Endothelial cell of umbilical vein (primary cell): ENCODE measurements at regions not wholly inside any gene's neighbourhood (a gene's known extent, or its start where the extent isn't known, plus 50 kb on each side); places are given as distances from the start of the nearest gene placed in this dataset.

Experiments
- BruUV-seq: library from RNA; stranded (reverse); fragments of 400-500 nt; replicated peaks from 2 replicates; lab custom pipeline; 2021; lab: Mats Ljungman, UMichigan
- CTCF ChIA-PET: fragments of 300-600, 350-600 bp; sonication (Branson Sonifier 250); formaldehyde crosslinking; loops from one replicate; lab custom pipeline; 2021; ENCODE audit warnings: antibody characterized with exemption, inconsistent platforms; lab: Charles Lee
- POLR2A ChIA-PET: fragments of 300-600, 350-600 bp; sonication (Branson Sonifier 250); formaldehyde crosslinking; loops from one replicate; lab custom pipeline; 2021; ENCODE audit warnings: antibody characterized with exemption, inconsistent platforms; lab: Charles Lee
- DNase-seq: peaks from one replicate; pipeline ENCODE4 v3.0.0-alpha.2; 2011; ENCODE audit warnings: low read depth, low spot score
- FAIRE-seq: peaks from 2 replicates; lab custom pipeline; 2011; peaks lifted over from hg19 to GRCh38; lab: Jason Lieb, UNC
- H2AFZ ChIP-seq: 2 replicates; pipeline ENCODE4 v1.6.0; 2012; ENCODE audit warnings: low read depth, low read length, control low read depth, inconsistent platforms
- H3K27ac ChIP-seq: 2 replicates; pipeline ENCODE4 v1.5.1; 2011; ENCODE audit warnings: low read depth, mild to moderate bottlenecking, control low read depth, low read length, moderate library complexity; ENCODE audit not compliant: insufficient read depth
- H3K27me3 ChIP-seq, 2 experiments: 2 replicates each; pipeline versions ENCODE4 v1.6.0 to v1.6.1; 2011; ENCODE audit warnings: low read length in 2 of 2, mixed read lengths in 1 of 2; ENCODE audit not compliant: control insufficient read depth in 2 of 2, insufficient read depth in 2 of 2
- H3K36me3 ChIP-seq, 2 experiments: 2 replicates in 1 of 2; 3 replicates in 1 of 2; pipeline ENCODE4 v1.5.1; 2011; ENCODE audit warnings: low read length in 2 of 2, mild to moderate bottlenecking in 1 of 2, moderate library complexity in 1 of 2; ENCODE audit not compliant: control insufficient read depth in 2 of 2, insufficient read depth in 2 of 2; ENCODE audit errors: extremely low read depth in 1 of 2
- H3K4me1 ChIP-seq: 3 replicates; pipeline ENCODE4 v1.5.1; 2011; ENCODE audit warnings: mild to moderate bottlenecking, low read length; ENCODE audit not compliant: control insufficient read depth, insufficient read depth; ENCODE audit errors: extremely low read depth
- H3K4me2 ChIP-seq: 2 replicates; pipeline ENCODE4 v1.6.1; 2011; ENCODE audit warnings: low read length, control low read depth, mixed read lengths; ENCODE audit not compliant: insufficient read depth
- H3K4me3 ChIP-seq, 3 experiments: fragments of 200-600 bp in 1 of 3; sonication (generic), shearing (Covaris generic) in 1 of 3; replicated peaks in 1 of 3; 2 replicates each; pipeline ENCODE4 v1.5.1; 2011 to 2016; ENCODE audit warnings: control low read depth in 3 of 3, low read length in 3 of 3, mild to moderate bottlenecking in 2 of 3, inconsistent platforms in 1 of 3, low read depth in 1 of 3, moderate library complexity in 1 of 3; ENCODE audit not compliant: insufficient read depth in 1 of 3
- H3K79me2 ChIP-seq: 2 replicates; pipeline ENCODE4 v1.6.0; 2012; ENCODE audit warnings: low read length, inconsistent platforms; ENCODE audit not compliant: control insufficient read depth, insufficient read depth
- H3K9ac ChIP-seq: replicated peaks from 2 replicates; pipeline ENCODE3; 2011; ENCODE audit warnings: low read length, control low read depth; ENCODE audit not compliant: insufficient read depth; ENCODE audit errors: extremely low read depth
- H3K9me1 ChIP-seq: replicated peaks from 3 replicates; pipeline ENCODE4 v1.6.0; 2011; ENCODE audit warnings: mild to moderate bottlenecking, low read length; ENCODE audit not compliant: control insufficient read depth, insufficient read depth; ENCODE audit errors: extremely low read depth
- H3K9me3 ChIP-seq: replicated peaks from 2 replicates; pipeline ENCODE4 v1.5.1; 2012; ENCODE audit warnings: low read length, inconsistent platforms; ENCODE audit not compliant: control insufficient read depth, insufficient read depth
- H4K20me1 ChIP-seq: replicated peaks from 2 replicates; pipeline ENCODE3; 2011; ENCODE audit warnings: mild to moderate bottlenecking, low read length; ENCODE audit not compliant: control insufficient read depth, insufficient read depth; ENCODE audit errors: extremely low read depth
- EZH2 ChIP-seq: IDR thresholded peaks from 2 replicates; pipeline ENCODE4 v1.6.1; 2012; ENCODE audit warnings: borderline replicate concordance, low read depth, mild to moderate bottlenecking, moderate library complexity, low read length, inconsistent platforms; ENCODE audit not compliant: severe bottlenecking
- FOS ChIP-seq: IDR thresholded peaks from 2 replicates; pipeline ENCODE4 v1.6.1; 2011; ENCODE audit warnings: mild to moderate bottlenecking, low read length, moderate library complexity, borderline replicate concordance; ENCODE audit not compliant: insufficient read depth
- GATA2 ChIP-seq: IDR thresholded peaks from 2 replicates; pipeline ENCODE4 v1.7.0; 2011; ENCODE audit warnings: low read depth, mild to moderate bottlenecking, moderate library complexity, mixed read lengths, low read length; ENCODE audit not compliant: insufficient read length, insufficient read depth
- JUN ChIP-seq: IDR thresholded peaks from 2 replicates; pipeline ENCODE4 v1.6.1; 2011; ENCODE audit warnings: borderline replicate concordance, low read depth; ENCODE audit not compliant: insufficient read length, insufficient read depth
- MYC ChIP-seq: IDR thresholded peaks from one replicate; pipeline ENCODE4 v1.6.1; 2011; ENCODE audit warnings: mild to moderate bottlenecking, low read depth, low read length
- POLR2A ChIP-seq: IDR thresholded peaks from 2 replicates; pipeline ENCODE4 v1.6.1; 2012; ENCODE audit warnings: low read depth, mild to moderate bottlenecking, control low read depth, low read length
- POLR2AphosphoS5 ChIP-seq: IDR thresholded peaks from 2 replicates; pipeline ENCODE4 v1.6.1; 2012; ENCODE audit warnings: low read depth, mild to moderate bottlenecking, control low read depth, low read length, moderate library complexity; ENCODE audit not compliant: insufficient read depth
- dilution Hi-C: fragments of 300-500 bp; cut with MboI; formaldehyde crosslinking; loops from one replicate; pipeline ENCODE4 v1.15.0; 2019; ENCODE audit warnings: low sequenced_read_pairs; ENCODE audit not compliant: extremely low pct_ligation_motif_present
- intact Hi-C: fragments of 100-400 bp; cut with micrococcal nuclease; formaldehyde crosslinking; loops from one replicate; pipeline ENCODE4 v1.10.0; 2022
- TF ChIP-seq, protein P1 (sequence below), 2 donors: IDR thresholded peaks; 1 replicate in 1 of 2; 2 replicates in 1 of 2; pipeline ENCODE4 v1.5.1; 2011; ENCODE audit warnings: low read length in 2 of 2, mild to moderate bottlenecking in 2 of 2, moderate library complexity in 2 of 2, control low read depth in 1 of 2, inconsistent platforms in 1 of 2, low read depth in 1 of 2; ENCODE audit not compliant: insufficient read depth in 1 of 2; ENCODE audit errors: extremely low read depth in 1 of 2
- TF ChIP-seq, protein P2 (sequence below): IDR thresholded peaks from 2 replicates; pipeline ENCODE4 v1.6.1; 2011; ENCODE audit not compliant: insufficient read depth, insufficient read length

DNA sequence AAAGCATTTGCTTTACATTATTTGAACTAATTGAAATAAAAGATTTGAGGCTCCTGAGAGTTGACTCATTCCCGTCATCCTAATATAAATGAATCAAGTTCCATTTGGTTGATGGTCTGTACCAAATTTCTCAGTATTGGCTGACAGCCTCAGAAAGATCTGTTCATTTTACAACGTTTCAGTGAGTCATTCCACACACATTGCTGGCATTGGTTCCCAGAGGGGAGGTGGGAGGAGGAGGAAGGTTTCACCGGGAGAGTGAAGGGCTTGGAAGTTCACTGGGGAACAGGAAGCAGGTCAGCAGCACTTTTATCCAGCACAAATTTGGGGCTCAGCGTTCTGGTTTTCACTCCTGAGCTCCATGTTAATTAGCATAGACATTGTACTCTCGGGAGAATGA is 176.7 kb upstream of the CADPS start:
- Histone ChIP-seq H3K9ac (no peak overlapping the region), H3K9me3 (no peaks in the 10 kb centered on the region), H4K20me1 (no peaks in the 10 kb centered on the region), H3K4me1 (no peaks in the 10 kb centered on the region), H3K79me2 (no peaks in the 10 kb centered on the region), H3K36me3 (no peaks in the 10 kb centered on the region), H2AFZ (no peak overlapping the region), H3K4me3 (no peak overlapping the region), H3K4me2 (no peak overlapping the region), H3K9me1 (no peaks in the 10 kb centered on the region), H3K27ac (no peak overlapping the region), H3K27me3 (no peaks in the 10 kb centered on the region)
- no peak for FAIRE-seq
- no peak for TF ChIP-seq POLR2AphosphoS5
- TF ChIP-seq GATA2: no peak
- TF ChIP-seq EZH2: no peak
- no peak for TF ChIP-seq FOS
- TF ChIP-seq, protein P1, sequence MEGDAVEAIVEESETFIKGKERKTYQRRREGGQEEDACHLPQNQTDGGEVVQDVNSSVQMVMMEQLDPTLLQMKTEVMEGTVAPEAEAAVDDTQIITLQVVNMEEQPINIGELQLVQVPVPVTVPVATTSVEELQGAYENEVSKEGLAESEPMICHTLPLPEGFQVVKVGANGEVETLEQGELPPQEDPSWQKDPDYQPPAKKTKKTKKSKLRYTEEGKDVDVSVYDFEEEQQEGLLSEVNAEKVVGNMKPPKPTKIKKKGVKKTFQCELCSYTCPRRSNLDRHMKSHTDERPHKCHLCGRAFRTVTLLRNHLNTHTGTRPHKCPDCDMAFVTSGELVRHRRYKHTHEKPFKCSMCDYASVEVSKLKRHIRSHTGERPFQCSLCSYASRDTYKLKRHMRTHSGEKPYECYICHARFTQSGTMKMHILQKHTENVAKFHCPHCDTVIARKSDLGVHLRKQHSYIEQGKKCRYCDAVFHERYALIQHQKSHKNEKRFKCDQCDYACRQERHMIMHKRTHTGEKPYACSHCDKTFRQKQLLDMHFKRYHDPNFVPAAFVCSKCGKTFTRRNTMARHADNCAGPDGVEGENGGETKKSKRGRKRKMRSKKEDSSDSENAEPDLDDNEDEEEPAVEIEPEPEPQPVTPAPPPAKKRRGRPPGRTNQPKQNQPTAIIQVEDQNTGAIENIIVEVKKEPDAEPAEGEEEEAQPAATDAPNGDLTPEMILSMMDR (IDR thresholded peaks at IDR 0.05; ENCODE audit: extremely low read depth in 1 of 2, insufficient read depth in 1 of 2, low read depth in 1 of 2, low read length in 2 of 2): no peak
- TF ChIP-seq POLR2A: no peak
- ChIA-PET POLR2A (no interaction called here), CTCF (no interaction called here)
- dilution Hi-C loops (no loop called here), intact Hi-C loops (no loop called here)
- DNase-seq: no peak
- BruUV-seq: no TSS peak

DNA sequence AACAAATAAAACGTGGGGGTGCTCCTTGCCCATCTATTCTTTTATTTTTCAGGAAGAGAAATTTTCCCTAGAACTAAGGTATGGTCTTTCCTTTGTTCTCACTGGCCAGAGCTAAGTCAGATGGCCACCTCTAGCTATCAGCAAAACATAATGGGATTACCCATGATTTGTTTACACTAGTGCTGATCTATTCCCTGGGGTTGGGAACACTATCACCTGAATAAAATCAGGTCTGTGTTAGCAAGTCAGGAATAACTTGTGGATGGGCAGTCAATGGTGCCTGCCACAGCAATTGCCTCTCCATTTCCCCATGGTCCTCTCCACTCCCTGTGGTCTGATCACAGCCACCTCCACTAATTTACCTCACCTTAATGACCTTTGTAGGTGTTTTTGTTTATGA is 181.7 kb upstream of the CADPS start:
- TF ChIP-seq POLR2A (no peak), GATA2 (no peak), POLR2AphosphoS5 (no peak), EZH2 (no peak), FOS (no peak), MYC (no peak), JUN (no peak)
- TF ChIP-seq, protein P2, sequence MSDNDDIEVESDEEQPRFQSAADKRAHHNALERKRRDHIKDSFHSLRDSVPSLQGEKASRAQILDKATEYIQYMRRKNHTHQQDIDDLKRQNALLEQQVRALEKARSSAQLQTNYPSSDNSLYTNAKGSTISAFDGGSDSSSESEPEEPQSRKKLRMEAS: no peak
- TF ChIP-seq, protein P1 (IDR thresholded peaks at IDR 0.05; ENCODE audit: extremely low read depth in 1 of 2, insufficient read depth in 1 of 2, low read depth in 1 of 2, low read length in 2 of 2): no peak
- H2AFZ ChIP-seq: no peak overlapping the region
- H3K9me1 ChIP-seq: no peaks in the 10 kb centered on the region
- FAIRE-seq (no peak), DNase-seq (no peak)
- H3K9ac ChIP-seq: no peak overlapping the region
- dilution Hi-C loops: no loop called here
- H3K4me2 ChIP-seq: no peak overlapping the region
- no peaks in the 10 kb centered on the region for H3K36me3 ChIP-seq
- no peaks in the 10 kb centered on the region for H3K9me3 ChIP-seq
- no peaks in the 10 kb centered on the region for H3K4me1 ChIP-seq
- no peaks in the 10 kb centered on the region for H4K20me1 ChIP-seq
- no peaks in the 10 kb centered on the region for H3K27me3 ChIP-seq
- ChIA-PET CTCF (no interaction called here), POLR2A (no interaction called here)
- intact Hi-C loops: no loop called here
- H3K27ac ChIP-seq: no peak overlapping the region
- no TSS peak for BruUV-seq
- no peaks in the 10 kb centered on the region for H3K79me2 ChIP-seq
- no peak overlapping the region for H3K4me3 ChIP-seq
